HEK293 (cell line): ENCODE measurements at regions not wholly inside any gene's neighbourhood (a gene's known extent, or its start where the extent isn't known, plus 50 kb on each side); places are given as distances from the start of the nearest gene placed in this dataset.

Experiments used
- SP2 ChIP-seq: fragments of 450-650 bp; formaldehyde crosslinking; IDR thresholded peaks from 2 replicates; pipeline ENCODE4 v1.5.1; 2016; ENCODE audit warnings: missing biosample characterization, missing genetic modification characterization
- TCF7L2 ChIP-seq: IDR thresholded peaks from 2 replicates; pipeline ENCODE4 v1.6.1; 2011; ENCODE audit warnings: low read depth, mild to moderate bottlenecking, inconsistent platforms, low read length, moderate library complexity, borderline replicate concordance
- ZNF146 ChIP-seq: fragments of 450-650 bp; formaldehyde crosslinking; IDR thresholded peaks from 2 replicates; pipeline ENCODE4 v1.5.1; 2016; ENCODE audit warnings: missing biosample characterization, missing genetic modification characterization
- ZNF24 ChIP-seq: fragments of 450-650 bp; formaldehyde crosslinking; IDR thresholded peaks from 2 replicates; pipeline ENCODE4 v1.5.1; 2016; ENCODE audit warnings: missing biosample characterization, missing genetic modification characterization
- ZNF292 ChIP-seq: fragments of 450-650 bp; formaldehyde crosslinking; IDR thresholded peaks from 2 replicates; pipeline ENCODE4 v1.5.1; 2016; ENCODE audit warnings: low read depth, missing biosample characterization, missing genetic modification characterization, borderline replicate concordance
- ZNF48 ChIP-seq: fragments of 450-650 bp; formaldehyde crosslinking; IDR thresholded peaks from 2 replicates; pipeline ENCODE4 v1.5.1; 2016; ENCODE audit warnings: missing biosample characterization, missing genetic modification characterization
- ZNF549 ChIP-seq: fragments of 450-650 bp; IDR thresholded peaks from 2 replicates; pipeline ENCODE4 v1.5.1; 2018; ENCODE audit warnings: missing biosample characterization, missing genetic modification characterization, mild to moderate bottlenecking, inconsistent platforms, moderate library complexity
- ZNF776 ChIP-seq: fragments of 450-650 bp; formaldehyde crosslinking; IDR thresholded peaks from 2 replicates; pipeline ENCODE4 v1.5.0; 2017; ENCODE audit warnings: missing biosample characterization, missing genetic modification characterization, borderline replicate concordance
- TF ChIP-seq, protein P1 (sequence below): fragments of 450-650 bp; formaldehyde crosslinking; IDR thresholded peaks from 2 replicates; pipeline ENCODE4 v1.5.1; 2016; ENCODE audit warnings: missing biosample characterization, missing genetic modification characterization
- TF ChIP-seq, protein P2 (sequence below): fragments of 450-650 bp; formaldehyde crosslinking; IDR thresholded peaks from 2 replicates; pipeline ENCODE4 v1.5.1; 2016; ENCODE audit warnings: missing biosample characterization, missing genetic modification characterization
- TF ChIP-seq, protein P3 (sequence below): fragments of 450-650 bp; formaldehyde crosslinking; IDR thresholded peaks from 2 replicates; pipeline ENCODE4 v1.5.1; 2016; ENCODE audit warnings: missing biosample characterization, missing genetic modification characterization, low read depth
- TF ChIP-seq, protein P4 (sequence below): fragments of 450-650 bp; formaldehyde crosslinking; IDR thresholded peaks from 2 replicates; pipeline ENCODE4 v1.5.1; 2016; ENCODE audit warnings: missing biosample characterization, missing genetic modification characterization

DNA sequence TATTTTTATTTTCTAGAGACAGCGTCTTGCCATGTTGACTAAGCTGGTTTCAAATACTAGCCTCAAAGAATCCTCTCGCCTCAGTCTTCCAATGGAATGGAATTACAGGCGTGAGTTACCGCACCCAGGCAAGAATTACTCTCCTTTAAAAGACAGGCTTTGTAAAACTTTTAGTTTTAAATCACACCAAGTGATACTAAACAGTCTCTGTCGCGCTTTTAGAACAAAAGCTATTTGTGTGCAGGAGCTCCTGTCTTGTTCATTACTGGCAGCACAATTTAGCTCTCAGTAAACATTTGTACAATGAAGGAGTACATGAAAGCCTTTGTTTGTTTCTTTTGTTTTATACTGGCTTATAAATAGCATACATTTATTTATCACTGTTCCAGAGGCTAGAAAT is 1719.2 kb upstream of the PIK3C3 start:
- no peak for TF ChIP-seq ZNF48 (tag by site-specific recombination)
- TF ChIP-seq, protein P1, sequence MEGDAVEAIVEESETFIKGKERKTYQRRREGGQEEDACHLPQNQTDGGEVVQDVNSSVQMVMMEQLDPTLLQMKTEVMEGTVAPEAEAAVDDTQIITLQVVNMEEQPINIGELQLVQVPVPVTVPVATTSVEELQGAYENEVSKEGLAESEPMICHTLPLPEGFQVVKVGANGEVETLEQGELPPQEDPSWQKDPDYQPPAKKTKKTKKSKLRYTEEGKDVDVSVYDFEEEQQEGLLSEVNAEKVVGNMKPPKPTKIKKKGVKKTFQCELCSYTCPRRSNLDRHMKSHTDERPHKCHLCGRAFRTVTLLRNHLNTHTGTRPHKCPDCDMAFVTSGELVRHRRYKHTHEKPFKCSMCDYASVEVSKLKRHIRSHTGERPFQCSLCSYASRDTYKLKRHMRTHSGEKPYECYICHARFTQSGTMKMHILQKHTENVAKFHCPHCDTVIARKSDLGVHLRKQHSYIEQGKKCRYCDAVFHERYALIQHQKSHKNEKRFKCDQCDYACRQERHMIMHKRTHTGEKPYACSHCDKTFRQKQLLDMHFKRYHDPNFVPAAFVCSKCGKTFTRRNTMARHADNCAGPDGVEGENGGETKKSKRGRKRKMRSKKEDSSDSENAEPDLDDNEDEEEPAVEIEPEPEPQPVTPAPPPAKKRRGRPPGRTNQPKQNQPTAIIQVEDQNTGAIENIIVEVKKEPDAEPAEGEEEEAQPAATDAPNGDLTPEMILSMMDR (tag by site-specific recombination): no peak
- TF ChIP-seq ZNF776 (tag by site-specific recombination): no peak
- no peak for TF ChIP-seq ZNF549 (tag by site-specific recombination)
- no peak for TF ChIP-seq TCF7L2
- TF ChIP-seq, protein P2, sequence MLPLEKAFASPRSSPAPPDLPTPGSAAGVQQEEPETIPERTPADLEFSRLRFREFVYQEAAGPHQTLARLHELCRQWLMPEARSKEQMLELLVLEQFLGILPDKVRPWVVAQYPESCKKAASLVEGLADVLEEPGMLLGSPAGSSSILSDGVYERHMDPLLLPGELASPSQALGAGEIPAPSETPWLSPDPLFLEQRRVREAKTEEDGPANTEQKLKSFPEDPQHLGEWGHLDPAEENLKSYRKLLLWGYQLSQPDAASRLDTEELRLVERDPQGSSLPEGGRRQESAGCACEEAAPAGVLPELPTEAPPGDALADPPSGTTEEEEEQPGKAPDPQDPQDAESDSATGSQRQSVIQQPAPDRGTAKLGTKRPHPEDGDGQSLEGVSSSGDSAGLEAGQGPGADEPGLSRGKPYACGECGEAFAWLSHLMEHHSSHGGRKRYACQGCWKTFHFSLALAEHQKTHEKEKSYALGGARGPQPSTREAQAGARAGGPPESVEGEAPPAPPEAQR: no peak
- no peak for TF ChIP-seq ZNF292
- TF ChIP-seq, protein P3, sequence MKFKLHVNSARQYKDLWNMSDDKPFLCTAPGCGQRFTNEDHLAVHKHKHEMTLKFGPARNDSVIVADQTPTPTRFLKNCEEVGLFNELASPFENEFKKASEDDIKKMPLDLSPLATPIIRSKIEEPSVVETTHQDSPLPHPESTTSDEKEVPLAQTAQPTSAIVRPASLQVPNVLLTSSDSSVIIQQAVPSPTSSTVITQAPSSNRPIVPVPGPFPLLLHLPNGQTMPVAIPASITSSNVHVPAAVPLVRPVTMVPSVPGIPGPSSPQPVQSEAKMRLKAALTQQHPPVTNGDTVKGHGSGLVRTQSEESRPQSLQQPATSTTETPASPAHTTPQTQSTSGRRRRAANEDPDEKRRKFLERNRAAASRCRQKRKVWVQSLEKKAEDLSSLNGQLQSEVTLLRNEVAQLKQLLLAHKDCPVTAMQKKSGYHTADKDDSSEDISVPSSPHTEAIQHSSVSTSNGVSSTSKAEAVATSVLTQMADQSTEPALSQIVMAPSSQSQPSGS (tag by site-specific recombination): no peak
- TF ChIP-seq SP2 (tag by site-specific recombination): no peak
- no peak for TF ChIP-seq ZNF24 (tag by site-specific recombination)
- no peak for TF ChIP-seq ZNF146 (tag by site-specific recombination)
- TF ChIP-seq, protein P4, sequence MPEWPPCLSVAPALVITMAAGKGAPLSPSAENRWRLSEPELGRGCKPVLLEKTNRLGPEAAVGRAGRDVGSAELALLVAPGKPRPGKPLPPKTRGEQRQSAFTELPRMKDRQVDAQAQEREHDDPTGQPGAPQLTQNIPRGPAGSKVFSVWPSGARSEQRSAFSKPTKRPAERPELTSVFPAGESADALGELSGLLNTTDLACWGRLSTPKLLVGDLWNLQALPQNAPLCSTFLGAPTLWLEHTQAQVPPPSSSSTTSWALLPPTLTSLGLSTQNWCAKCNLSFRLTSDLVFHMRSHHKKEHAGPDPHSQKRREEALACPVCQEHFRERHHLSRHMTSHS: no peak
